ENCODE measurements at regions not wholly inside any gene's neighbourhood (a gene's known extent, or its start where the extent isn't known, plus 50 kb on each side); places are given as distances from the start of the nearest gene placed in this dataset.
A peak's percentile ranks its signal among the peaks of the same experiment; 100 is the strongest.

GRCh38 chr9:129513856-129514496 is 106.9 kb downstream of the C9orf50 start:
- TF ChIP-seq CTCF (IDR thresholded peaks at IDR 0.05), result no peak
- H3K4me3 ChIP-seq, result no peak overlapping the region
- H3K27ac ChIP-seq, result no peak overlapping the region
- no peak for DNase-seq (ENCODE audit: low spot score)

DNA sequence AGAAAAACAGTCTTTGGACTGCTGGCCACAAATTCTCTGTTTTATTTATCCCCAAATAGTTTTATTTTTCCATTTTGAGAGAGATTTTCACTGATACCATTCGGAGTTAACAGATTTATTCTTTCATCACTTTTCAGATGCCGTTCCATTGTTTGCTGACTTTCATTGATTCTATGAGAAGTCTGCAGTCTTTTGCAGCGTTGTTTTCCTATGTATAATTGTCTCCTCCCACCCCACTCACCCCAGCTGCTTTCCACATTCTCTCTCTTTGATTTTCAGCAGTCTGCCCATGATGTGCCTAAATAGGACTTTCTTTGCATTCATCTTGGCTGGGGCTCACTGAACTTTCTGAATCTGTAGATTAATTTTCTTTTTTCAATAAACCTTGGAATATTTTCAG is 107.6 kb downstream of the C9orf50 start:
- no peak for DNase-seq (ENCODE audit: low spot score)
- H3K27ac ChIP-seq, result no peak overlapping the region
- H3K4me3 ChIP-seq, result no peak overlapping the region
- TF ChIP-seq CTCF (IDR thresholded peaks at IDR 0.05), result no peak

DNA sequence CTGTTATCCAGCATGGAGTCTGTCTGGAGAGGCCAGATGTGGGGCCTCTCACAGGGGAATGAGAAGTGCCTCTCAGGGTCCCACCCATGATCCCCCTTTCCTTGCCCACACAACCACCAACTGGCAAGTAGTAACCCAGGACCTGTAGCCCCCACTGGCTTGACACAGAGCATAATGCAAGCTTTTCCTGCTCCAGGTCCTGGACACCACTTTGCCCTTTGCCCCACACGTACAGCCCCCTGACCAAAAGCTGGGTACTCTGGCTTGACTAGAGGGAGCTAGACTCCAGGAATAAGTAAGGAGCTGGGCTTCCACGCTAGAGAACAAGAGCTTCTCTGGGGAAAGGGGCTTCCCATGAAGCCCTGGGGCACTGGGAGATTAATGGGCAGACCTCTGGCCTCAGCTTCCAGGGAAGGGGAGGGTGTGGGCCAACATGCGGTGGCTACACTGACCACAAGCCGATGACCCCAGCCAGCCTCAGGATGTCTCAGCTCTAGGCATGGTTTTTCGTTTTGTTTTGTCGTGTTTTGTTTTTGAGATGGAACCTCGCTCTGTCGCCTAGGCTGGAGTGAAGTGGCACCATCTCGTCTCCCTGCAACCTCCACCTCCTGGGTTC is 109.5 kb downstream of the C9orf50 start:
- Histone ChIP-seq H3K4me3 (no peak overlapping the region), H3K27ac (no peak overlapping the region)
- no peak for DNase-seq (ENCODE audit: low spot score)
- no peak for TF ChIP-seq CTCF (IDR thresholded peaks at IDR 0.05)

DNA sequence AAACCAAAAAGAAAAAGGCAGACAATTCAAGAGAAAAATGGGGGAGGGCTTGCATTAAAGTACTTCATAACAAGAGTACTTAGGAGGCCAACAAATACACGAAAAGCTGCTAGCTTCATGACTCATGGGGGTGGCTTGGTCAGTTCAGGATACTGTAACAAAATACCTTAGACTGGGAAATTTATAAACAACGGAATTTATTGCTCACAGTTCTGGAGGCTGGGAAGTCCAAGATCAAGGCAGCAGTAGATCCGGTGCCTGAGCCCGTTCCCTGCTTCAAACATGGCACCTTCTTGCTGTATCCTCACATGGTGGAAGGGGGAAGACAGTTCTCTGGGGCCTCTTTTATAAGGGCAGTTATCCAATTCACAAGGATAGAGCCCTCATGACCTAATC is 111.4 kb downstream of the C9orf50 start:
- H3K4me3 ChIP-seq, result no peak overlapping the region
- no peak overlapping the region for H3K27ac ChIP-seq
- DNase-seq (ENCODE audit: low spot score), result no peak
- TF ChIP-seq CTCF (IDR thresholded peaks at IDR 0.05), result no peak

GRCh38 chr9:129507805-129508204 is 113.1 kb downstream of the C9orf50 start:
- TF ChIP-seq CTCF (IDR thresholded peaks at IDR 0.05), result no peak
- DNase-seq (ENCODE audit: low spot score), result no peak
- no peak overlapping the region for H3K27ac ChIP-seq
- no peak overlapping the region for H3K4me3 ChIP-seq

DNA sequence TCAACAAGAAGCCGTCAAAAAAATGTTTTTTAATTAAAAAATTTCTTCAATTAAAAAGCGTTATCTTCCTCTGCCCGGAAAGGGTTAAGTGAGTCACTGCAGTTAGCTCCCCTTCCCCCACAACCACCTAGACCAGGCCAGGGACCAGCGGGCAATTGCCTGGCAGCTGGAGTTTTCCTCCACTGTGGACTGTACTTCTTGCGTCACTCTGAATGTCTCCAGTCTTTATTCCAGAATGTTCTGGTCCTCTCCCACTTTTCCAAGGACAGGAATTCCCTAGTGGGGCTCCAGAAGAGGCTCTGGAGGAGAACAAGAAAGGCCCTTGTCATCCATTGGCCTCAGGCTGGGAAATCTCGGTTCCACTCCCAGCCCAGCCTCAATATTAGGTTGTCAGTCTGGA is 114.0 kb downstream of the C9orf50 start:
- no peak for TF ChIP-seq CTCF (IDR thresholded peaks at IDR 0.05)
- no peak for DNase-seq (ENCODE audit: low spot score)
- peak overlapping the region in 1 of 2 donors; percentile 16 for H3K27ac ChIP-seq
- H3K4me3 ChIP-seq, result no peak overlapping the region

DNA sequence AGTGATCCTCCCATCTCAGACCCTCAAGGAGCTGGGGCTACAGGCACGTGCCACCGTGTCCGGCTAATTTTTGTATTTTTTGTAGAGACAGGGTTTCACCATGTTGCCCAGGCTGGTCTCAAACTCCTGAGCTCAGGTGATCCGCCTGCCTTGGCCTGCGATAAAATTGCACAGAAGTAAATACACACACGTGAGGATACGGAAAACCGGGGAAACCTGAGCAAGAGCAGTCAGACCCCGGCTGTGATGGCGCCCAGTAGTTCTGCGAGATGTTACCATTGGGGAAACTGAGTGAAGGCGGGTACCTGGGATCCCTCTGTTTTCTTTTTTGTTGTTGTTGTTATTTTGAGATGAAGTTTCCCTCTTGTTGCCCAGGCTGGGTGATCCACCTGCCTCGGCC is 114.9 kb downstream of the C9orf50 start:
- no peak overlapping the region for H3K4me3 ChIP-seq
- TF ChIP-seq CTCF (IDR thresholded peaks at IDR 0.05), result no peak
- no peak for DNase-seq (ENCODE audit: low spot score)
- H3K27ac ChIP-seq, result no peak overlapping the region

All from coronary artery (tissue), 2 donors.